GM18873 (cell line): ENCODE measurements at regions not wholly inside any gene's neighbourhood (a gene's known extent, or its start where the extent isn't known, plus 50 kb on each side); places are given as distances from the start of the nearest gene placed in this dataset.

Source experiments
- ATAC-seq: cut with Tn5 transposase; IDR thresholded peaks from one replicate; pipeline ENCODE4 v1.9.1; 2021; ENCODE audit warnings: mild to moderate bottlenecking, moderate library complexity, moderate number of reproducible peaks; ENCODE audit not compliant: unreplicated experiment, low FRiP score

DNA sequence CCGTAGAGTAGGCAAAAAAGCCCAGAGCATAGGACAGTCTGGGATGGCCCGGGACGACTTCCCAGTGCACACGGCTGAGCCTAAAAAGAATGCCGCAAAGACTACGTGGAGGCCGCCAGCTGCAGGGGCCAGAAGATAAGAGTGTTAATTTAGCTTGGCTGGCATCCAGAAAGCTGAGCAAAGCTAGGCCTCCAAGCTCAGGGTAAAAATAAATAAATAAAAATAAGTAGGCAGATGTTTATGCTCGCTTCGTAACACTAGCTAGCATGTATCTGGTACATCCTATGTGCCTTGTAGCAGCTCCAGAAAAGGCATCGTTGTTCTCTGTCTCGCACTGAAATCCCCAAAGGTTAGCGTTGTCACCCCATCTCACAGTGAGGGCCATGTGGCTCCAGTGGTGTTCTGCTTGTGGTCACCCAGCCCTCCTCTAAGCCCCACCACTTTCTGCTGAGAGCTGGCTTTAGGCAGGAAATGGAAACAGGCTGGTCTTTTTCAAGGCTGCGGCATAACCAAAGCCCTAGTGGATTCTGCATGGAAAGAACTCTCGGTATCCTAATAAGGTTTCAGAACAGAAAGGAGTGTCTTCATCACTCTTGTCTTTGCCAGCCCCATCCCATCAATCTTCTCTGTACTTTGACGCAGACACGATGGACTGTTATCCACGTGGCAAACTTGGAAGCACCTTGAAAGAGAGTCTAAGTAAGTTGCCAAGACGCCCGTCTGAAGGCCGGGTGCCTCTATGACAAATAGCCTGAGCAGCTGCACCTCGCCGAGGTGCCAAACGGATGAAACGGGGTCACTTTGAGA, 58.1 kb upstream of the MEF2A start:
- ATAC-seq = no peak

GRCh38 chr15:99508311-99508645, 57.5 kb upstream of the MEF2A start:
- no peak for ATAC-seq

DNA sequence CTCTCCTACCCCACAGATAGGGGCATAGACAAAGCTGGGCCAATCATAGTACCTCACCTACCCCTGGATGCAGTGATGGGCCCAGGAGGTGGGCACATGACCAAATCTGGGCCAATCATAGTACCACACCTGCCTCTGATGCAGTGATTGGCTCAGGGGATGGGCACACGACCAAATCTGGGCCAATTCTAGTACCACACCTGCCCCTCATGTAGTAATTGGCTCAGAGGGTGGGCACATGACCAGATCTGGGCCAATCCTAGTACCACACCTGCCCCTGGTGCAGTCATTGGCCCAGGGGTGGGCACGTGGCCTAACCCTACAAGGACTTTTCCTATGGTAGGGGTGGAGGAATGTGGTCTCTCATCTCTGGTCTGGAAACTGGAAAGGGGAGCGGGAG, 56.9 kb upstream of the MEF2A start:
- ATAC-seq = no peak

DNA sequence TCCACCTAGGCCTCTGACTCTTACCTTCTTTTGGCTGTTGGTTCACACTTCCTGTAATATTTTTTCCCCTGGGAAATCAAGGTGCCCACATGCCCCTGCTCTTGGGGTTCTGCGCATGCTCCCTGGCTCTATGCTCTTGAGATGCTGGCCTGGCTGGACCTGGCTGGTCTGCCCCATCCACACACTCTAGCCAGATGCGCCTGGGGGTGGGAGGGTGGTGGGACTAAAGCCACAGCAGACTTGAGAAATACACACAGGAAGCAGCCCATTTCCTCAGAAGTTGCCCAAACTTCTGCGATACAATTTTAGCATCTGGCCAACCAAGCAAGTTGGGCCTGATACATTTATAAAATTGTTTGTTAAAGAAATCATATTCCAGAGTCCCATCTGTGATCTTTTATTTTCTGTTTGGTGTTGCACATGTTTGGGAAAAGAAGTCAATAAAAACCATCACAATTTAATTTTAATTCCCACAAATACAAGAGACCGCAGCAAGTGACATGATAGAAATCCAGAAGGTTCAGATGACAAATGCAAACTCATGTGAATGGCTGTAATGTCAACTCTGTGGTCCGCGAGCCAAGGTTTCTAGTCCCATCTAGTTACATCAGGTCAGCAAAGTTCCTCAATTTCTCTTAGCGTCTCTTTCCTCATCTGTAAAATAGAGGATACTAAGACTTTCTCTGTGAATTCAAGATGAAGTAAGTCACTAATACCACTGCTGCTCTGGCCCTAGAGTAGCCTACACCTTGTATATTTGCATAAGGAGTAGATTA, 55.9 kb upstream of the MEF2A start:
- ATAC-seq = no peak

- ATAC-seq = no peak
Measured at GRCh38 chr15:99511531-99511865, 54.3 kb upstream of the MEF2A start.

- peak; percentile 77 for ATAC-seq
Measured at GRCh38 chr15:99511866-99512661, 53.7 kb upstream of the MEF2A start.

GRCh38 chr15:99514306-99514705, 51.5 kb upstream of the MEF2A start:
- no peak for ATAC-seq
